Suprapubic skin (tissue), 4 donors: ENCODE measurements at regions not wholly inside any gene's neighbourhood (a gene's known extent, or its start where the extent isn't known, plus 50 kb on each side); places are given as distances from the start of the nearest gene placed in this dataset.

Source experiments
- POLR2A ChIP-seq, 2 donors: fragments of 450-650 bp; IDR thresholded peaks; one replicate each; pipeline ENCODE4 v1.6.1; 2017; ENCODE audit warnings: antibody characterized with exemption in 2 of 2, mild to moderate bottlenecking in 2 of 2, moderate library complexity in 2 of 2
- POLR2AphosphoS5 ChIP-seq, 3 donors: sonication (generic); formaldehyde crosslinking; IDR thresholded peaks; one replicate each; pipeline ENCODE4 v1.6.1; 2017; ENCODE audit warnings: antibody characterized with exemption in 3 of 3
- TF ChIP-seq, protein P1 (sequence below), 2 donors: fragments of 200-600 bp in 1 of 2; fragments of 450-650 bp in 1 of 2; sonication (generic) in 1 of 2; IDR thresholded peaks; one replicate each; pipeline ENCODE4 v1.5.1; 2016 to 2019; ENCODE audit warnings: antibody characterized with exemption in 2 of 2, mild to moderate bottlenecking in 1 of 2, moderate library complexity in 1 of 2

- TF ChIP-seq POLR2A (IDR thresholded peaks at IDR 0.05) (no peak), POLR2AphosphoS5 (IDR thresholded peaks at IDR 0.05) (no peak)
- TF ChIP-seq, protein P1, sequence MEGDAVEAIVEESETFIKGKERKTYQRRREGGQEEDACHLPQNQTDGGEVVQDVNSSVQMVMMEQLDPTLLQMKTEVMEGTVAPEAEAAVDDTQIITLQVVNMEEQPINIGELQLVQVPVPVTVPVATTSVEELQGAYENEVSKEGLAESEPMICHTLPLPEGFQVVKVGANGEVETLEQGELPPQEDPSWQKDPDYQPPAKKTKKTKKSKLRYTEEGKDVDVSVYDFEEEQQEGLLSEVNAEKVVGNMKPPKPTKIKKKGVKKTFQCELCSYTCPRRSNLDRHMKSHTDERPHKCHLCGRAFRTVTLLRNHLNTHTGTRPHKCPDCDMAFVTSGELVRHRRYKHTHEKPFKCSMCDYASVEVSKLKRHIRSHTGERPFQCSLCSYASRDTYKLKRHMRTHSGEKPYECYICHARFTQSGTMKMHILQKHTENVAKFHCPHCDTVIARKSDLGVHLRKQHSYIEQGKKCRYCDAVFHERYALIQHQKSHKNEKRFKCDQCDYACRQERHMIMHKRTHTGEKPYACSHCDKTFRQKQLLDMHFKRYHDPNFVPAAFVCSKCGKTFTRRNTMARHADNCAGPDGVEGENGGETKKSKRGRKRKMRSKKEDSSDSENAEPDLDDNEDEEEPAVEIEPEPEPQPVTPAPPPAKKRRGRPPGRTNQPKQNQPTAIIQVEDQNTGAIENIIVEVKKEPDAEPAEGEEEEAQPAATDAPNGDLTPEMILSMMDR (IDR thresholded peaks at IDR 0.05): no peak
These were observed 1233.4 kb downstream of the ROBO2 start for GRCh38 chr3:78273326-78273725.
